OCI-LY7 (cell line): ENCODE measurements at regions not wholly inside any gene's neighbourhood (a gene's known extent, or its start where the extent isn't known, plus 50 kb on each side); places are given as distances from the start of the nearest gene placed in this dataset.

ENCODE experiments used
- CTCF ChIP-seq: fragments of 200-600 bp; sonication (generic); conservative IDR thresholded peaks from 2 replicates; pipeline ENCODE4 v1.5.1; 2014; ENCODE audit warnings: mild to moderate bottlenecking, antibody characterized with exemption, low read length, moderate library complexity, mixed read lengths
- EZH2phosphoT487 ChIP-seq: fragments of 200-600 bp; sonication (generic); IDR thresholded peaks from 2 replicates; pipeline ENCODE4 v1.6.1; 2018; ENCODE audit warnings: low read depth, borderline replicate concordance, mild to moderate bottlenecking, mixed run types, antibody characterized with exemption, low read length, moderate library complexity, mixed read lengths

DNA sequence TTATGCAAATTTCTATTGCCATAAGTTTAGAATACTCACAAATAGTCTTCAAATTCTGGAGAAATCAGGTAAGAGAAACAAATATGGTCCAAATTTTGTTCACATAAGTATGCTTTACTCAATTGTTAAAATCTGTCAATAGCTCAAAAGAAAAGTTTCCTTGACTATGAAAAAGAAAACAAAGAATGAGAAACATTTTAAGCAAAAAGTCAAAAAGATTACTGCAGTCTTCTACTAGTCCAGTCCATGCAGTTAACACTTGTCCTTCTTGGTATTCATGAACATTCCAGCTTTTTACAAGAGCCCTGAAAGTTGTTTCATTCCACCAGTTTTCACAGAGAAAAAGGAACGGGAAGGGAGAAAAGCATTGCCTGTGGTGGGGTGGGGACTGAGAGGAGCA, 54.7 kb upstream of the ZXDA start:
- no peak for TF ChIP-seq CTCF
- no peak for TF ChIP-seq EZH2phosphoT487
